Prostate gland (tissue), 2 donors: ENCODE measurements at regions not wholly inside any gene's neighbourhood (a gene's known extent, or its start where the extent isn't known, plus 50 kb on each side); places are given as distances from the start of the nearest gene placed in this dataset.

Source experiments
- DNase-seq: peaks from one replicate; pipeline ENCODE4 v3.0.0-alpha.2; 2019; ENCODE audit warnings: low spot score
- H3K27ac ChIP-seq, 2 donors: fragments of 200-600 bp; sonication (generic); 2 replicates each; pipeline ENCODE4 v1.5.1; 2017 to 2019
- H3K27me3 ChIP-seq: fragments of 200-600 bp; sonication (generic); replicated peaks from 2 replicates; pipeline ENCODE4 v1.5.1; 2019; ENCODE audit not compliant: insufficient read depth
- H3K36me3 ChIP-seq, 2 donors: fragments of 200-600 bp; sonication (generic); 1 replicate in 1 of 2; 2 replicates in 1 of 2; pipeline versions ENCODE4 v1.5.1 to v1.8.1; 2017 to 2019
- H3K4me1 ChIP-seq: fragments of 200-600 bp; sonication (generic); replicated peaks from 2 replicates; pipeline ENCODE4 v1.5.1; 2019
- H3K4me3 ChIP-seq, 2 donors: fragments of 200-600 bp; sonication (generic); 2 replicates each; pipeline ENCODE4 v1.5.1; 2017 to 2019
- H3K9me3 ChIP-seq: fragments of 200-600 bp; sonication (generic); 2 replicates; pipeline ENCODE4 v1.5.1; 2017
- CTCF ChIP-seq, 4 experiments: fragments of 200-600 bp in 2 of 4; fragments of 450-650 bp in 2 of 4; sonication (generic) in 2 of 4; IDR thresholded peaks; 1 replicate in 3 of 4; 2 replicates in 1 of 4; pipeline ENCODE4 v1.5.1; 2016 to 2019; ENCODE audit warnings: antibody characterized with exemption in 4 of 4, mild to moderate bottlenecking in 2 of 4, moderate library complexity in 2 of 4
- POLR2A ChIP-seq: fragments of 450-650 bp; IDR thresholded peaks from one replicate; pipeline ENCODE4 v1.6.1; 2016; ENCODE audit warnings: antibody characterized with exemption, mild to moderate bottlenecking
- POLR2AphosphoS5 ChIP-seq: sonication (generic); formaldehyde crosslinking; IDR thresholded peaks from one replicate; pipeline ENCODE4 v1.6.1; 2017; ENCODE audit warnings: antibody characterized with exemption
- WGBS: methylation state at CpG from one replicate; pipeline ENCODE4 v1.1.5; 2018; 5-methylcytosine and 5-hydroxymethylcytosine counted together
- intact Hi-C: fragments of 100-400 bp; cut with DNase I; formaldehyde crosslinking; loops from one replicate; pipeline ENCODE4 v1.14.2; 2022

- no peaks in the 10 kb centered on the region for H3K9me3 ChIP-seq
- intact Hi-C loops: no loop called here
- no peak for DNase-seq
- H3K27ac ChIP-seq: no peak overlapping the region
- TF ChIP-seq POLR2A (no peak), CTCF (IDR thresholded peaks at IDR 0.05) (no peak), POLR2AphosphoS5 (no peak)
- no peak overlapping the region for H3K4me3 ChIP-seq
- no peaks in the 10 kb centered on the region for H3K27me3 ChIP-seq
- no peaks in the 10 kb centered on the region for H3K36me3 ChIP-seq
- H3K4me1 ChIP-seq: no peaks in the 10 kb centered on the region
Observed at GRCh38 chr1:172957491-172957890, 93.2 kb downstream of the TNFSF18 start.

- TF ChIP-seq POLR2AphosphoS5 (no peak), CTCF (IDR thresholded peaks at IDR 0.05) (no peak), POLR2A (no peak)
- no peak overlapping the region for H3K27ac ChIP-seq
- no peak overlapping the region for H3K4me3 ChIP-seq
- H3K4me1 ChIP-seq: no peaks in the 10 kb centered on the region
- intact Hi-C loops: no loop called here
- WGBS: 89% methylated on average over 2 of the region's 2 CpGs
- no peaks in the 10 kb centered on the region for H3K27me3 ChIP-seq
- no peaks in the 10 kb centered on the region for H3K36me3 ChIP-seq
- no peaks in the 10 kb centered on the region for H3K9me3 ChIP-seq
- no peak for DNase-seq
Observed at GRCh38 chr1:172959571-172959970, 91.2 kb downstream of the TNFSF18 start.

- no peak for DNase-seq
- H3K27ac ChIP-seq: no peak overlapping the region
- no peaks in the 10 kb centered on the region for H3K27me3 ChIP-seq
- intact Hi-C loops: no loop called here
- H3K4me3 ChIP-seq: no peak overlapping the region
- H3K4me1 ChIP-seq: no peaks in the 10 kb centered on the region
- H3K36me3 ChIP-seq: no peaks in the 10 kb centered on the region
- WGBS: 95% methylated on average over 3 of the region's 3 CpGs
- H3K9me3 ChIP-seq: no peaks in the 10 kb centered on the region
- TF ChIP-seq POLR2A (no peak), POLR2AphosphoS5 (no peak), CTCF (IDR thresholded peaks at IDR 0.05) (no peak)
Observed at GRCh38 chr1:172960019-172960418, 90.7 kb downstream of the TNFSF18 start.

GRCh38 chr1:172960454-172961208, 90.1 kb downstream of the TNFSF18 start:
- DNase-seq: peak; percentile 57
- H3K4me3 ChIP-seq: no peak overlapping the region
- intact Hi-C loops: no loop called here
- no peaks in the 10 kb centered on the region for H3K9me3 ChIP-seq
- WGBS: 44% methylated on average over 5 of the region's 5 CpGs
- no peak overlapping the region for H3K27ac ChIP-seq
- no peaks in the 10 kb centered on the region for H3K36me3 ChIP-seq
- TF ChIP-seq CTCF (IDR thresholded peaks at IDR 0.05): no peak
- TF ChIP-seq POLR2AphosphoS5: peak; percentile 55
- H3K27me3 ChIP-seq: no peaks in the 10 kb centered on the region
- H3K4me1 ChIP-seq: no peaks in the 10 kb centered on the region

GRCh38 chr1:172964864-172965263, 85.9 kb downstream of the TNFSF18 start:
- no peaks in the 10 kb centered on the region for H3K36me3 ChIP-seq
- TF ChIP-seq CTCF (IDR thresholded peaks at IDR 0.05) (no peak), POLR2A (no peak), POLR2AphosphoS5 (no peak)
- H3K27me3 ChIP-seq: no peaks in the 10 kb centered on the region
- 18% methylated on average over 1 of the region's 1 CpG for WGBS
- no peak overlapping the region for H3K4me3 ChIP-seq
- DNase-seq: no peak
- no peak overlapping the region for H3K27ac ChIP-seq
- H3K9me3 ChIP-seq: no peaks in the 10 kb centered on the region
- H3K4me1 ChIP-seq: no peaks in the 10 kb centered on the region
- intact Hi-C loops: no loop called here
